ENCODE measurements at regions not wholly inside any gene's neighbourhood (a gene's known extent, or its start where the extent isn't known, plus 50 kb on each side); places are given as distances from the start of the nearest gene placed in this dataset.

DNA sequence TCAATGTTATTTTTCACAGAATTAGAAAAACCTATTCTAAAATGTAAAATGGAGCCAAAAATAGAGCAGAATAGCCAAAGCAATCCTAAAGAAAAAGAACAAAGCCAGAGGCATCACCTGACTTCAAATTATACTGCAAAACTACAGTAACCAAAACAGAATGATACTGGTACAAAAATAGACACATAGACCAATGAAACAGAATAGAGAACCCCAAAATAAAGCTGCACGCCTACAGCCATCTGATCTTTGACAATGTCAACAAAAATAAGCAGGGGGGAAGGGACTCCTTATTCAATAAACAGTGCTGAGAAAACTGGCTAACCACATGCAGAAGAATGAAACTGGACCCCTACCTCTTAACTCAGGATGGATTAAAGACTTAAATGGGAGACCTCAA lies 65.8 kb upstream of the PDE4D start:
- no peak for DNase-seq (ENCODE audit: low spot score)

DNA sequence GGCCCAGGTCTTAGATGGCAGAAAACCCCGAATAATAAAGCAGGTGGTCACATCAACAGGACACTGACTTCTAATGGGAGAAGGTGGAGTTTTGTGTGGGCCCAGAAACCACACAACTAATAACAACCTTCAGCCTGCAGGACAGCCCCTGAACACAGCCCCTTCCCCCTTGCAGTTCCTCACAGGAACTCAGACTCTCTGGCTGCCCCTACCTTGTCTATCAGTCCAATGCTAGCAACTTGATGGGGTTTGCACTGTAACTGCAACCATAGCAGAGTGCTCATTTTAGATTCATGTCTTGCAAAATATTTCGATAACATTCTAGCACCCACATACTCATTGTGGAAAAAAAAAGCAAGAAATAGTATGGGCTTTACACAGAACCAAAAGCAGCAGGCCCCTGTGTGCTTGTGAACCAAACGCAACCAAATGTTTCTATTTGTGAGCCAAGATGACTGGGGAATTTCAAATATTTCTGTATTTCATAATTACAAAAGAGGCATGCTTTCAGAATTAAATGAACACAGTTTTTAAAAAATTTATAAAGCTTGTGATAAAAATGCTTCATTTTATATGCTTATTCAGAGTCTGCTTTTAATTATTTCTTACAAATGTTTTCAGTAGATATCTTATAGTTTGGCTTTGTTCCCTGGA lies 62.7 kb upstream of the PDE4D start:
- no peak for DNase-seq (ENCODE audit: low spot score)

DNA sequence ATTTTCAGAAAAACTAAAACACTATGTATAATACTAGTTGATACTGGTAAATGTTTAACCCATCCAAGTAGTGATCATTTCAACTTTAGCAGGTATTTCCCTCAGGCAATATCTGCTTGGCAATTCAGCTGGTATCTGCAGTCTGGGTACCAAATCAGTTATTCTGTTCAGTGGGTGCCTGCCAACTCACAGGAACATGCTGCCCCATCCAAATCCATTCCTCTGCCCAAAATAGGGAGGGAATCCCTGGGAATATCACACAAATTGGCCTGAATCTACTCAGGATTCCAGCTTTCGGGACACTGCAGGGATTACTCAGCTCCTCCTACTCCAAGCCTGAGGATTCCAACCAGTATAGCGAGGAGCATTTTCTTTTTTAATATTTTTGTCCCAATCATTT lies 61.7 kb upstream of the PDE4D start:
- DNase-seq (ENCODE audit: low spot score), result no peak

DNA sequence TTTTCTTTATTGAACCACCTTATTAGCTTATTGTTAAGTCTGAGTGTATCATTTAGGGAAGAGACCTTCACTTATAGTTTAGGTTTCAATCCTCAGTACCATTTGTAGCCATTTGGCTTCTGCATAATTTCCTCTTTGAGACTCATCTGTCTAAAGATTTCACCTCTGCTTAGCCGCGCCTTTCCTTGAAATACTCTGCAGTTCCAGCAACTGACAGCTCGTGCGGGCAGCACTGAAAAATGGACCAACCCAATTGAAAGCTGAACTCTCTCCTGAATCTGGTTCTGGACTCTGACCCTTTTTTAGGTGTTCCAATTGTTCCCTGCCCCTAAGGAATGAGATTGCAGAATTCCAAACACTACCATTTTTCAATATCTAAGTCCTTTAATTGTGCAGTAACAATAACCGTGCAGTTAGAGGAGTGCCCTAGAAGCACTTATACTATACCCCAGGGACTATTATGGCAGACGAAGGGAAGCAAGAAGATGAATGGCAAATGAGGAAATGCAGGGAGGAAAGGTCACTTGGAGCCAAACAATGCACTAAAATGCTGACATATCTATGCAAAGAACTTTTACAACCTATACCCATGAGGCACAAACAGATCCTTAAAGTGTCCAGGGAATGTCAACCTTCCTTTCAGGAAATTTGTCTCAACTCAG lies 50.1 kb upstream of the PDE4D start:
- no peak for DNase-seq (ENCODE audit: low spot score)

Data from activated CD4-positive, alpha-beta T cell treated with anti-CD3 and anti-CD28 coated beads, Interleukin-2, Interleukin-4, amounts not matched to agents 100 ng/mL and 50 ng/mL, durations not matched to agents 16 hours and 8 hours (primary cell).